HL-60 (cell line): ENCODE measurements at regions not wholly inside any gene's neighbourhood (a gene's known extent, or its start where the extent isn't known, plus 50 kb on each side); places are given as distances from the start of the nearest gene placed in this dataset.

Source experiments
- GABPA ChIP-seq: IDR thresholded peaks from 2 replicates; pipeline ENCODE4 v1.6.1; 2012; ENCODE audit warnings: low read depth
- POLR2AphosphoS5 ChIP-seq: IDR thresholded peaks from 2 replicates; pipeline ENCODE4 v1.6.1; 2012; ENCODE audit warnings: low read depth
- TF ChIP-seq, protein P1 (sequence below): IDR thresholded peaks from one replicate; pipeline ENCODE4 v1.5.1; 2011; ENCODE audit warnings: low read length, control low read depth, inconsistent platforms; ENCODE audit not compliant: insufficient read depth

DNA sequence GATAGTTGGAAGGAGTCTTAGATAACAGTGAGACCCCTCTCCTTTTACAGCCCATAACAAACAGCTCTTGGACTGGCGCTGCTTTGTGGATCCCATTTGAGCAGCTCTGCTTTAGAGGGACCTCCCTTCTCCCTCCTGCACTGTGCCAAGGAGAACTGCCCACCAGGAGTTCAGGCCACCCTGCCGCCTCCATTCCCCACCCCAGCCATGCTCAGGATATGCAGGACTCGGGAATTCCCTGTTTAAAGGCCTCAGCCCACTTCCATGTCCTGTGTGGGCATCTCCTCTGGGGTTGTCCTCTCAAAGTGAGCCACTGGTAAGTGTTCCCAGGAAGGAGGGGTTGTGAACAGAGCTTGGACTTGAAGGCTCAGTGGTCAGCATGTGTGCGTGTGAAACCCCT lies 78.9 kb upstream of the ADRA1D start:
- TF ChIP-seq, protein P1, sequence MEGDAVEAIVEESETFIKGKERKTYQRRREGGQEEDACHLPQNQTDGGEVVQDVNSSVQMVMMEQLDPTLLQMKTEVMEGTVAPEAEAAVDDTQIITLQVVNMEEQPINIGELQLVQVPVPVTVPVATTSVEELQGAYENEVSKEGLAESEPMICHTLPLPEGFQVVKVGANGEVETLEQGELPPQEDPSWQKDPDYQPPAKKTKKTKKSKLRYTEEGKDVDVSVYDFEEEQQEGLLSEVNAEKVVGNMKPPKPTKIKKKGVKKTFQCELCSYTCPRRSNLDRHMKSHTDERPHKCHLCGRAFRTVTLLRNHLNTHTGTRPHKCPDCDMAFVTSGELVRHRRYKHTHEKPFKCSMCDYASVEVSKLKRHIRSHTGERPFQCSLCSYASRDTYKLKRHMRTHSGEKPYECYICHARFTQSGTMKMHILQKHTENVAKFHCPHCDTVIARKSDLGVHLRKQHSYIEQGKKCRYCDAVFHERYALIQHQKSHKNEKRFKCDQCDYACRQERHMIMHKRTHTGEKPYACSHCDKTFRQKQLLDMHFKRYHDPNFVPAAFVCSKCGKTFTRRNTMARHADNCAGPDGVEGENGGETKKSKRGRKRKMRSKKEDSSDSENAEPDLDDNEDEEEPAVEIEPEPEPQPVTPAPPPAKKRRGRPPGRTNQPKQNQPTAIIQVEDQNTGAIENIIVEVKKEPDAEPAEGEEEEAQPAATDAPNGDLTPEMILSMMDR, result no peak
- no peak for TF ChIP-seq POLR2AphosphoS5
- TF ChIP-seq GABPA, result no peak
